ENCODE measurements at regions not wholly inside any gene's neighbourhood (a gene's known extent, or its start where the extent isn't known, plus 50 kb on each side); places are given as distances from the start of the nearest gene placed in this dataset.

DNA sequence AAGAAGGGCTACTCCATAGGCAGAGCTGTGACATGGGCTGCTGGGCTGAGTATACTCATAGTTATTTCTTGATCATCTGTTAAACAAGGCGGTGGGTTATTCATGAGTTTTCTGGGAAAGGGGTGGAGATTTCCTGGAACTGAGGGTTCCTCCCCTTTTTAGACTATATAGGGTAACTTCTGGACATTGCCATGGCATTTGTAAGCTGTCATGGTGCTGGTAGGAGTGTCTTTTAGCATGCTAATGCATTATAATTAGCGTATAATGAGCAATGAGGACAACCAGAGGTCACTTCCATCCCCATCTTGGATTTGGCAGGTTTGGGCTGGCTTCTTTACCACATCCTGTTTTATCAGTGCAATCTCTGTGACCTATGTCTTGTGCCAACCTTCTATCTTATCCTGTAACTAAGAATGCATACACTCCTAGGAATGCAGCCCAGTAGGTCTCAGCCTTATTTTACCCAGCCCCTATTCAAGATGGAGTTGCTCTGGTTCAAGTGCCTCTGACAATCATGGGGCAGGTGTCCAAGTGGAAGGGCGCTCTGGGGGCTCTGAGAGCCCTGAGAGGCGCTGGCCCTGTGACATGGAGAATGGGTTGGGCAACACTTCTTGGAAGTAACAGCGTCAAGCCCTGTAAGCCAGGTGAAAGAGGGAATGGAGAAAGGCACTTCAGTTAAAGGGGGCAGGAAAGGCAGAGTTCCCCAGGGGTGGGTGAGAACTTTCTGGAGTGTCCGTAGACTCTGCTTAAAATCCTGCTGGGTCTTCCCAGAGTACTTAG is 354.2 kb upstream of the SULF2 start:
- H3K27ac ChIP-seq: no peak overlapping the region
- H3K36me3 ChIP-seq: no peaks in the 10 kb centered on the region
- no peak overlapping the region for H3K4me3 ChIP-seq
- TF ChIP-seq POLR2A (IDR thresholded peaks at IDR 0.05) (no peak), POLR2AphosphoS5 (IDR thresholded peaks at IDR 0.05; ENCODE audit: insufficient read depth in 1 of 2, low read depth in 1 of 2) (no peak)
- TF ChIP-seq, protein P1, sequence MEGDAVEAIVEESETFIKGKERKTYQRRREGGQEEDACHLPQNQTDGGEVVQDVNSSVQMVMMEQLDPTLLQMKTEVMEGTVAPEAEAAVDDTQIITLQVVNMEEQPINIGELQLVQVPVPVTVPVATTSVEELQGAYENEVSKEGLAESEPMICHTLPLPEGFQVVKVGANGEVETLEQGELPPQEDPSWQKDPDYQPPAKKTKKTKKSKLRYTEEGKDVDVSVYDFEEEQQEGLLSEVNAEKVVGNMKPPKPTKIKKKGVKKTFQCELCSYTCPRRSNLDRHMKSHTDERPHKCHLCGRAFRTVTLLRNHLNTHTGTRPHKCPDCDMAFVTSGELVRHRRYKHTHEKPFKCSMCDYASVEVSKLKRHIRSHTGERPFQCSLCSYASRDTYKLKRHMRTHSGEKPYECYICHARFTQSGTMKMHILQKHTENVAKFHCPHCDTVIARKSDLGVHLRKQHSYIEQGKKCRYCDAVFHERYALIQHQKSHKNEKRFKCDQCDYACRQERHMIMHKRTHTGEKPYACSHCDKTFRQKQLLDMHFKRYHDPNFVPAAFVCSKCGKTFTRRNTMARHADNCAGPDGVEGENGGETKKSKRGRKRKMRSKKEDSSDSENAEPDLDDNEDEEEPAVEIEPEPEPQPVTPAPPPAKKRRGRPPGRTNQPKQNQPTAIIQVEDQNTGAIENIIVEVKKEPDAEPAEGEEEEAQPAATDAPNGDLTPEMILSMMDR (IDR thresholded peaks at IDR 0.05): no peak
- no peaks in the 10 kb centered on the region for H3K4me1 ChIP-seq
- no peak for DNase-seq (ENCODE audit: extremely low spot score in 2 of 2)
- intact Hi-C loops (cut with DNase I): no loop called here
- H3K9me3 ChIP-seq: no peaks in the 10 kb centered on the region
- H3K27me3 ChIP-seq: no peaks in the 10 kb centered on the region

DNA sequence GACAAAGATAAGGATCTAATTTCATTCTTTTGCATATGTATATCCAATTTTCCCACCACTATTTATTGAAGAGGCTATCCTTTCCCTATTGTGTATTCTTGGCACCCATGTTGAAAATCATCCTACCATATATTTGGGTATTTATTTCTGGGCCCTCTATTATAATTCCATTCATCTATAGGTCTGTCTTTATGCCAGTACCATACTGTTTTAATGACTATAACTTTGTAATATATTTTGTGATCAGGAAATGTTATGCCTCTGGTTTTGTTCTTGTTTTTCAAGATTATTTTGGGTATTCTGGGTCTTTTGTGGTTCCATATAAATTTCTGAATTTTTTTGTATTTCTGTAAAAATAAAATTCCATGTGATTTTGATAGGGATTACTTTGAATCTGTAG is 347.6 kb upstream of the SULF2 start:
- intact Hi-C loops (cut with DNase I): no loop called here
- no peak overlapping the region for H3K27ac ChIP-seq
- TF ChIP-seq, protein P1 (IDR thresholded peaks at IDR 0.05): no peak
- no peak for TF ChIP-seq POLR2A (IDR thresholded peaks at IDR 0.05)
- no peak for TF ChIP-seq POLR2AphosphoS5 (IDR thresholded peaks at IDR 0.05; ENCODE audit: insufficient read depth in 1 of 2, low read depth in 1 of 2)

DNA sequence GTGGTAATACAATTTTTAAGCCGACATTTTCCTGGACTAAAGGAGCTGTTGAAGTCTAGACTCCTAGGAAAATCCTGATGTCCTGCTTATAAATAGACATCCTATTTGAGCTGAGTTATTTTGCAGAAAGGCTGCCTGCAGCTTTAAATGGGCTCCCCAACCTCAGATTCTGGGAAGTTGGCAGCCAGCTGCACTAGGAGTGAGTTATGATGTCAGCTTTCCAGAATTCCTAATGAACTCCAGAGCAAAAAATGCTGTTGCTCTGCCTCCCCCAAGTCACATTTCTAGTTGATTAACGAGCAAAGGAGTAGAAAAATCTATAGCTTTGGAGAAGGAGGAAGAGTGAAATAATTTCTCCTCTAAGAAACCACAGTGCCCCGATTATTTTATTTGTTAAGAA is 346.3 kb upstream of the SULF2 start:
- no peak for DNase-seq (ENCODE audit: extremely low spot score in 2 of 2)
- Histone ChIP-seq H3K4me3 (no peak overlapping the region), H3K27me3 (no peaks in the 10 kb centered on the region), H3K36me3 (no peaks in the 10 kb centered on the region), H3K4me1 (peaks cover 46% of the 10 kb centered on the region), H3K9me3 (no peaks in the 10 kb centered on the region), H3K27ac (peak overlapping the region; percentile 31)
- no peak for TF ChIP-seq POLR2A (IDR thresholded peaks at IDR 0.05)
- TF ChIP-seq POLR2AphosphoS5 (IDR thresholded peaks at IDR 0.05; ENCODE audit: insufficient read depth in 1 of 2, low read depth in 1 of 2): peak in 1 of 2 donors; percentile 16
- TF ChIP-seq, protein P1 (IDR thresholded peaks at IDR 0.05): no peak
- intact Hi-C loops (cut with DNase I): no loop called here

More for the DNA sequence above, 347.6 kb upstream of the SULF2 start:
- Histone ChIP-seq H3K4me3 (no peak overlapping the region), H3K27me3 (no peaks in the 10 kb centered on the region), H3K9me3 (no peaks in the 10 kb centered on the region), H3K4me1 (peaks cover 37% of the 10 kb centered on the region), H3K36me3 (no peaks in the 10 kb centered on the region)
- DNase-seq (ENCODE audit: extremely low spot score in 2 of 2): no peak

DNA sequence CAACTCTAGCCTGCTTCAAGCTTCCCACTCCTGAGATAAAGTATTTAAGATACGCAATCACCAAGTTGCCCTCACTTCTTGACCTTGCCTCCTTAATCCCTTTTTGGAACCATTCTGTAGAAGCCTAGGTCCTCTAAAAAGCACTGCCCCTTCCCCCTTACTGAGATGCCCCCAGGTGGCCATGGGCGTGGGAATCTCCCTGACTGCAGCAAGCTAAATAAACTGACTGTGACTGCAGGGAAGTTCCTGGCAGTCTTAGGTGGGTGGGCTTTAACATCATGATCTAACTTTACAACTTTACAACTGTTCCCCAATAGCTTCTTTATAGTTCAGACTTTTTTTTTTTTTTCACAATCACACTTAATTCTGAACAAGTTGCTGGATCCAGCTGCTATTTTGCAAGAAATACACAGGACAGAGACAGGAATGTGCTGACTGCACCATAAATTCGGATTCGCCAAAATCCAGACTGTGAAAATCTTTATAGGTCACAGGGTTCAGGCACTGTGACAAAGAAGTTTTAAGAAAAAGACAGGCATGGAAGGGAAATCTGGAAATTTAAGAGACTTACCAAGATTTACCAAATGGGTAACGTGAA is 344.2 kb upstream of the SULF2 start:
- intact Hi-C loops (cut with DNase I): no loop called here
- H3K4me3 ChIP-seq: no peak overlapping the region
- TF ChIP-seq, protein P1 (IDR thresholded peaks at IDR 0.05): no peak
- TF ChIP-seq POLR2AphosphoS5 (IDR thresholded peaks at IDR 0.05; ENCODE audit: insufficient read depth in 1 of 2, low read depth in 1 of 2): peak in 1 of 2 donors; percentile 31
- no peaks in the 10 kb centered on the region for H3K9me3 ChIP-seq
- no peaks in the 10 kb centered on the region for H3K27me3 ChIP-seq
- no peaks in the 10 kb centered on the region for H3K36me3 ChIP-seq
- peaks cover 46% of the 10 kb centered on the region for H3K4me1 ChIP-seq
- peak overlapping the region; percentile 47 for H3K27ac ChIP-seq
- no peak for DNase-seq (ENCODE audit: extremely low spot score in 2 of 2)

DNA sequence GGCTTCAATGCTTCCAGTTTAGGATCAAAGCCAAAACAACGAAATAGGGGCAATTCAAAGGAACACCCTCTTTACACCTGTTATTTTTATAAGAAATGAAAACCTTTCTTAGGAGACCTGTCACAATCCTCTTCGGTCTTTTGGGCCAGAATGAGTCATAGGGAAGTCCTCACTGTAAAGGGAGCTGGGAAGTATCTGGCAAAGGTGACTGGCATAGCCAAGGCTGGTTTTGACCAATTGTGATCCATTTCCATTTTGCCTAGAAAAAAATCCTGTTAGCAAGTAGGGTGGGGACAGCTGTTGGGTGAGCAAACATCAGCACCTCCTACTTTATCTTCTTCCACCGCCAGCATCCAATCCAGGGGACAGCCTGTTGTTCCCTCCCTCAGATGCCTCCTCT is 343.2 kb upstream of the SULF2 start:
- Histone ChIP-seq H3K27ac (peak overlapping the region; percentile 47), H3K9me3 (no peaks in the 10 kb centered on the region), H3K36me3 (no peaks in the 10 kb centered on the region), H3K4me1 (peaks cover 46% of the 10 kb centered on the region), H3K4me3 (no peak overlapping the region), H3K27me3 (no peaks in the 10 kb centered on the region)
- no peak for DNase-seq (ENCODE audit: extremely low spot score in 2 of 2)
- TF ChIP-seq, protein P1 (IDR thresholded peaks at IDR 0.05): no peak
- no peak for TF ChIP-seq POLR2A (IDR thresholded peaks at IDR 0.05)
- no peak for TF ChIP-seq POLR2AphosphoS5 (IDR thresholded peaks at IDR 0.05; ENCODE audit: insufficient read depth in 1 of 2, low read depth in 1 of 2)
- intact Hi-C loops (cut with DNase I): no loop called here
